Neural cell (in vitro differentiated cells): ENCODE measurements at regions not wholly inside any gene's neighbourhood (a gene's known extent, or its start where the extent isn't known, plus 50 kb on each side); places are given as distances from the start of the nearest gene placed in this dataset.

Experiments used
- H2AFZ ChIP-seq: fragments of 200-600, 300-800 bp; sonication (generic), shearing (Covaris generic); 2 replicates; pipeline ENCODE4 v1.6.0; 2014; ENCODE audit warnings: low read depth, mild to moderate bottlenecking, antibody characterized with exemption, low read length, moderate library complexity
- H3F3A ChIP-seq: fragments of 200-600 bp; shearing (Covaris generic); 2 replicates; pipeline ENCODE4 v1.6.1; 2016; ENCODE audit warnings: mild to moderate bottlenecking, moderate library complexity, mixed read lengths, antibody characterized with exemption, low read length; ENCODE audit not compliant: insufficient read depth, poor library complexity, severe bottlenecking
- H3K27ac ChIP-seq: fragments of 200-600, 300-800 bp; sonication (generic), shearing (Covaris generic); 2 replicates; pipeline ENCODE4 v1.5.1; 2014; ENCODE audit warnings: mild to moderate bottlenecking, low read length, moderate library complexity
- H3K27me3 ChIP-seq: fragments of 300-800, 200-600 bp; sonication (generic), shearing (Covaris generic); 2 replicates; pipeline ENCODE4 v1.6.0; 2014; ENCODE audit warnings: mild to moderate bottlenecking, low read depth, low read length, moderate library complexity; ENCODE audit not compliant: insufficient read depth
- H3K36me3 ChIP-seq: fragments of 300-800, 200-600 bp; sonication (generic), shearing (Covaris generic); 2 replicates; pipeline ENCODE4 v1.5.1; 2014; ENCODE audit warnings: mild to moderate bottlenecking, antibody characterized with exemption, low read length, moderate library complexity; ENCODE audit not compliant: insufficient read depth
- H3K4me2 ChIP-seq: fragments of 300-800, 200-600 bp; sonication (generic), shearing (Covaris generic); 2 replicates; pipeline ENCODE4 v1.6.0; 2014; ENCODE audit warnings: mild to moderate bottlenecking, low read length
- H3K4me3 ChIP-seq: fragments of 300-800, 200-600 bp; sonication (generic), shearing (Covaris generic); 2 replicates; pipeline ENCODE4 v1.5.1; 2014; ENCODE audit warnings: mild to moderate bottlenecking, low read length, moderate library complexity
- H3K79me2 ChIP-seq: fragments of 200-600 bp; shearing (Covaris generic); replicated peaks from 2 replicates; pipeline ENCODE4 v1.6.0; 2014; ENCODE audit warnings: mild to moderate bottlenecking, low read length, moderate library complexity; ENCODE audit not compliant: insufficient read depth
- H3K9ac ChIP-seq: fragments of 300-800, 200-600 bp; sonication (generic), shearing (Covaris generic); 2 replicates; pipeline ENCODE4 v1.6.1; 2016; ENCODE audit warnings: mild to moderate bottlenecking, low read length, mixed read lengths
- H3K9me2 ChIP-seq: fragments of 200-600 bp; shearing (Covaris generic); 2 replicates; pipeline ENCODE4 v1.6.1; 2016; ENCODE audit warnings: mild to moderate bottlenecking, low read length, mixed read lengths; ENCODE audit not compliant: insufficient read depth
- H3K9me3 ChIP-seq: fragments of 200-600, 300-800 bp; sonication (generic), shearing (Covaris generic); 2 replicates; pipeline ENCODE4 v1.6.1; 2016; ENCODE audit warnings: mild to moderate bottlenecking, mixed run types, low read length, moderate library complexity, mixed read lengths
- H4K20me1 ChIP-seq: fragments of 200-600 bp; shearing (Covaris generic); 2 replicates; pipeline ENCODE4 v1.6.1; 2016; ENCODE audit warnings: mild to moderate bottlenecking, mixed run types; ENCODE audit not compliant: insufficient read depth
- EP300 ChIP-seq: fragments of 450-650 bp; conservative IDR thresholded peaks from 2 replicates; pipeline ENCODE4 v1.6.1; 2014; ENCODE audit warnings: antibody characterized with exemption, mild to moderate bottlenecking, moderate library complexity; ENCODE audit not compliant: poor library complexity, severe bottlenecking
- EZH2 ChIP-seq: fragments of 200-600, 300-800 bp; shearing (Covaris generic), sonication (generic); IDR thresholded peaks from 2 replicates; pipeline ENCODE4 v1.6.1; 2014; ENCODE audit warnings: antibody characterized with exemption, low read length, borderline replicate concordance, mild to moderate bottlenecking; ENCODE audit not compliant: insufficient read depth, poor library complexity, severe bottlenecking
- MXI1 ChIP-seq: fragments of 450-650 bp; conservative IDR thresholded peaks from 2 replicates; pipeline ENCODE4 v1.6.1; 2014; ENCODE audit warnings: antibody characterized with exemption, mild to moderate bottlenecking; ENCODE audit not compliant: poor library complexity, severe bottlenecking
- POLR2AphosphoS5 ChIP-seq: IDR thresholded peaks from 2 replicates; pipeline ENCODE4 v1.6.1; 2012
- RAD21 ChIP-seq: fragments of 450-650 bp; conservative IDR thresholded peaks from 2 replicates; pipeline ENCODE4 v1.6.1; 2014; ENCODE audit warnings: antibody characterized with exemption, mild to moderate bottlenecking, moderate library complexity
- SMC3 ChIP-seq: fragments of 450-650 bp; conservative IDR thresholded peaks from 2 replicates; pipeline ENCODE4 v1.6.1; 2014; ENCODE audit warnings: antibody characterized with exemption, mild to moderate bottlenecking, moderate library complexity; ENCODE audit not compliant: poor library complexity
- TAF1 ChIP-seq: IDR thresholded peaks from 2 replicates; pipeline ENCODE4 v1.6.1; 2012; ENCODE audit warnings: low read depth
- TF ChIP-seq, protein P1 (sequence below): IDR thresholded peaks from 2 replicates; pipeline ENCODE4 v1.6.1; 2012; ENCODE audit warnings: borderline replicate concordance
- TF ChIP-seq, protein P2 (sequence below): fragments of 450-650 bp; IDR thresholded peaks from 2 replicates; pipeline ENCODE4 v1.5.1; 2014; ENCODE audit warnings: antibody characterized with exemption, mild to moderate bottlenecking, moderate library complexity; ENCODE audit not compliant: poor library complexity, severe bottlenecking

DNA sequence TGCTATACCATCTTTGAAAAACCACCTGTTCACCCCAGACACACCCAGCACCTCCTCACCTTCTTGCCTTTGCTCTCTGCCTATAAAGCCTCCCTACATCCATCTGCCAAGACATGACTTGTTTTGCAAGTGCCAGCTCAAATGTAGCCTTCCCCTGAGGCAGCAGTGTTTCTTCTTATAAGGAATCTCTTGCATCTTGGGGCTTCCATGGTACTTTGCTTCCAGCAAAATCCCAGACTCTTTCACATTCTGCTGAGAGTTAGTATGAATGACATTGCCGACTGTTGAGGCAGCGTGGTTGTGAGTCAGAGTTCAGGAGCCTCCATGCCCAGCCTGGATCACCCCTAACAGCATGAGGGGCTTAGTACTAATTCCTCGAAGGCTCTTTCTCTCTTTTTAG is 217.4 kb upstream of the RUNX1 start:
- Histone ChIP-seq H2AFZ (no peak overlapping the region), H4K20me1 (no peaks in the 10 kb centered on the region), H3K79me2 (no peaks in the 10 kb centered on the region), H3K36me3 (no peaks in the 10 kb centered on the region), H3K9me3 (no peaks in the 10 kb centered on the region), H3K4me2 (no peak overlapping the region), H3F3A (no peaks in the 10 kb centered on the region), H3K9me2 (no peaks in the 10 kb centered on the region), H3K27ac (no peak overlapping the region), H3K9ac (no peak overlapping the region), H3K27me3 (no peaks in the 10 kb centered on the region), H3K4me3 (no peak overlapping the region)
- TF ChIP-seq MXI1 (no peak), EZH2 (no peak), RAD21 (no peak), SMC3 (no peak), POLR2AphosphoS5 (no peak), TAF1 (no peak), EP300 (no peak)
- TF ChIP-seq, protein P1, sequence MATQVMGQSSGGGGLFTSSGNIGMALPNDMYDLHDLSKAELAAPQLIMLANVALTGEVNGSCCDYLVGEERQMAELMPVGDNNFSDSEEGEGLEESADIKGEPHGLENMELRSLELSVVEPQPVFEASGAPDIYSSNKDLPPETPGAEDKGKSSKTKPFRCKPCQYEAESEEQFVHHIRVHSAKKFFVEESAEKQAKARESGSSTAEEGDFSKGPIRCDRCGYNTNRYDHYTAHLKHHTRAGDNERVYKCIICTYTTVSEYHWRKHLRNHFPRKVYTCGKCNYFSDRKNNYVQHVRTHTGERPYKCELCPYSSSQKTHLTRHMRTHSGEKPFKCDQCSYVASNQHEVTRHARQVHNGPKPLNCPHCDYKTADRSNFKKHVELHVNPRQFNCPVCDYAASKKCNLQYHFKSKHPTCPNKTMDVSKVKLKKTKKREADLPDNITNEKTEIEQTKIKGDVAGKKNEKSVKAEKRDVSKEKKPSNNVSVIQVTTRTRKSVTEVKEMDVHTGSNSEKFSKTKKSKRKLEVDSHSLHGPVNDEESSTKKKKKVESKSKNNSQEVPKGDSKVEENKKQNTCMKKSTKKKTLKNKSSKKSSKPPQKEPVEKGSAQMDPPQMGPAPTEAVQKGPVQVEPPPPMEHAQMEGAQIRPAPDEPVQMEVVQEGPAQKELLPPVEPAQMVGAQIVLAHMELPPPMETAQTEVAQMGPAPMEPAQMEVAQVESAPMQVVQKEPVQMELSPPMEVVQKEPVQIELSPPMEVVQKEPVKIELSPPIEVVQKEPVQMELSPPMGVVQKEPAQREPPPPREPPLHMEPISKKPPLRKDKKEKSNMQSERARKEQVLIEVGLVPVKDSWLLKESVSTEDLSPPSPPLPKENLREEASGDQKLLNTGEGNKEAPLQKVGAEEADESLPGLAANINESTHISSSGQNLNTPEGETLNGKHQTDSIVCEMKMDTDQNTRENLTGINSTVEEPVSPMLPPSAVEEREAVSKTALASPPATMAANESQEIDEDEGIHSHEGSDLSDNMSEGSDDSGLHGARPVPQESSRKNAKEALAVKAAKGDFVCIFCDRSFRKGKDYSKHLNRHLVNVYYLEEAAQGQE, result no peak
- TF ChIP-seq, protein P2, sequence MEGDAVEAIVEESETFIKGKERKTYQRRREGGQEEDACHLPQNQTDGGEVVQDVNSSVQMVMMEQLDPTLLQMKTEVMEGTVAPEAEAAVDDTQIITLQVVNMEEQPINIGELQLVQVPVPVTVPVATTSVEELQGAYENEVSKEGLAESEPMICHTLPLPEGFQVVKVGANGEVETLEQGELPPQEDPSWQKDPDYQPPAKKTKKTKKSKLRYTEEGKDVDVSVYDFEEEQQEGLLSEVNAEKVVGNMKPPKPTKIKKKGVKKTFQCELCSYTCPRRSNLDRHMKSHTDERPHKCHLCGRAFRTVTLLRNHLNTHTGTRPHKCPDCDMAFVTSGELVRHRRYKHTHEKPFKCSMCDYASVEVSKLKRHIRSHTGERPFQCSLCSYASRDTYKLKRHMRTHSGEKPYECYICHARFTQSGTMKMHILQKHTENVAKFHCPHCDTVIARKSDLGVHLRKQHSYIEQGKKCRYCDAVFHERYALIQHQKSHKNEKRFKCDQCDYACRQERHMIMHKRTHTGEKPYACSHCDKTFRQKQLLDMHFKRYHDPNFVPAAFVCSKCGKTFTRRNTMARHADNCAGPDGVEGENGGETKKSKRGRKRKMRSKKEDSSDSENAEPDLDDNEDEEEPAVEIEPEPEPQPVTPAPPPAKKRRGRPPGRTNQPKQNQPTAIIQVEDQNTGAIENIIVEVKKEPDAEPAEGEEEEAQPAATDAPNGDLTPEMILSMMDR, result no peak

DNA sequence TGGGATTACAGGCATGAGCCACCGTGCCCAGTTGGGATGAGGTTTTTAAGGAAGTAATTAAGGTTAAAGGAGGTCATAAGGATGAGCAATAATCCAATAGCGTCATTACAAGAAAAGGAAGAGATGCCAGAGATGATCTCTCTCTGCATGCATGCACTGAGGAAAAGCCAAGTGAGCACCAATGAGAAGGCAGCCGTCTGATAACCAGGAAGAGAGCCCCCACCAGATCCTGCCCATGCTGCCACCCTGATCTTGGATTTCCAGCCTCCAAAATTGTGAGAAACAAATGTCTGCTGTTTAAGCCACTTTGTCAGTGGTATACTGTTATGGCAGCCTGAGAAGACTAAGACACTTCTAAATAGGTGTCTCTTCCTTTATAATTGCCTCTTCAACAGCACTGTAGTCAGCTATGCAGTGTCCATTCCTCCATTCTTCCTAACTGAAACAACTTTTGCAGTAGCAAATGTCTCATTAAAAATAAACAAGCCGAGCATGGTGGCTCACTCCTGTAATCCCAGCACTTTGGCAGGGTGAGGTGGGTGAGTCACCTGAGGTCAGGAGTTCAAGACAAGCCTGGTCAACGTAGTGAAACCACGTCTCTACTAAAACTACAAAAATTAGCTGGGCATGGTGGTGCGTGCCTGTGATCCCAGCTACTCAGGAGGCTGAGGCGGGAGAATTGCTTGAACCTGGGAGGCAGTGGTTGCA is 216.2 kb upstream of the RUNX1 start:
- no peak overlapping the region for H3K27ac ChIP-seq
- no peaks in the 10 kb centered on the region for H3F3A ChIP-seq
- H3K9me2 ChIP-seq, result no peaks in the 10 kb centered on the region
- H3K27me3 ChIP-seq, result no peaks in the 10 kb centered on the region
- H3K4me2 ChIP-seq, result no peak overlapping the region
- H4K20me1 ChIP-seq, result no peaks in the 10 kb centered on the region
- H3K9me3 ChIP-seq, result no peaks in the 10 kb centered on the region
- no peaks in the 10 kb centered on the region for H3K79me2 ChIP-seq
- H3K36me3 ChIP-seq, result no peaks in the 10 kb centered on the region
- no peak for TF ChIP-seq TAF1
- no peak overlapping the region for H2AFZ ChIP-seq
- no peak overlapping the region for H3K9ac ChIP-seq
- H3K4me3 ChIP-seq, result no peak overlapping the region
